Lung (tissue), 11 donors: ENCODE measurements at regions not wholly inside any gene's neighbourhood (a gene's known extent, or its start where the extent isn't known, plus 50 kb on each side); places are given as distances from the start of the nearest gene placed in this dataset.

Source experiments
- ATAC-seq: fragments of 200-7000 bp; cut with Tn5 transposase; one replicate; pipeline ENCODE4 v1.9.1; 2020; ENCODE audit warnings: moderate number of reproducible peaks; ENCODE audit not compliant: insufficient read depth, low FRiP score
- DNase-seq, 3 donors: peaks; one replicate each; pipeline ENCODE4 v3.0.0-alpha.2; 2013 to 2017
- H3K27ac ChIP-seq, 2 donors: one replicate each; pipeline ENCODE4 v1.5.1; 2013; ENCODE audit warnings: mild to moderate bottlenecking in 2 of 2, moderate library complexity in 2 of 2, control low read depth in 1 of 2, inconsistent platforms in 1 of 2, low read depth in 1 of 2, low read length in 1 of 2
- H3K27me3 ChIP-seq, 3 donors: one replicate each; pipeline ENCODE4 v1.5.1; 2013; ENCODE audit warnings: low read length in 2 of 3; ENCODE audit not compliant: control insufficient read depth in 3 of 3, insufficient read depth in 3 of 3
- H3K36me3 ChIP-seq, 4 donors: one replicate each; pipeline ENCODE4 v1.5.1; 2013; ENCODE audit warnings: low read length in 4 of 4, mild to moderate bottlenecking in 1 of 4, moderate library complexity in 1 of 4; ENCODE audit not compliant: control insufficient read depth in 4 of 4, insufficient read depth in 4 of 4
- H3K4me1 ChIP-seq, 5 donors: one replicate each; pipeline ENCODE4 v1.5.1; 2013; ENCODE audit warnings: low read length in 5 of 5, mild to moderate bottlenecking in 2 of 5, moderate library complexity in 1 of 5; ENCODE audit not compliant: control insufficient read depth in 5 of 5, insufficient read depth in 5 of 5
- H3K4me3 ChIP-seq: one replicate; pipeline ENCODE4 v1.5.1; 2013; ENCODE audit warnings: mild to moderate bottlenecking, control low read depth, moderate library complexity
- H3K9ac ChIP-seq, 2 donors: one replicate each; pipeline ENCODE4 v1.5.1; 2013; ENCODE audit warnings: low read length in 2 of 2, control low read depth in 1 of 2; ENCODE audit not compliant: insufficient read depth in 1 of 2
- H3K9me3 ChIP-seq, 4 donors: one replicate each; pipeline ENCODE4 v1.5.1; 2013; ENCODE audit warnings: low read length in 3 of 4, mild to moderate bottlenecking in 1 of 4, moderate library complexity in 1 of 4; ENCODE audit not compliant: control insufficient read depth in 4 of 4, insufficient read depth in 3 of 4
- WGBS, 2 donors: extraction: QIAGEN DNeasy Blood & Tissue Kit; methylation state at CpG; one replicate each; pipeline ENCODE4 v1.1.7; 2013; 5-methylcytosine and 5-hydroxymethylcytosine counted together
- TF ChIP-seq, protein P1 (sequence below): IDR thresholded peaks from 2 replicates; pipeline ENCODE4 v1.5.1; 2012; ENCODE audit warnings: mild to moderate bottlenecking; ENCODE audit errors: control extremely low read depth, extremely low read depth
- donor health status: control.
- donor health status: control.
- donor health status: Bipolar disorder and iron deficiency.
- donor health status: healthy.
- donor health status: DM: yes; HTN: yes; CAD: no.

DNA sequence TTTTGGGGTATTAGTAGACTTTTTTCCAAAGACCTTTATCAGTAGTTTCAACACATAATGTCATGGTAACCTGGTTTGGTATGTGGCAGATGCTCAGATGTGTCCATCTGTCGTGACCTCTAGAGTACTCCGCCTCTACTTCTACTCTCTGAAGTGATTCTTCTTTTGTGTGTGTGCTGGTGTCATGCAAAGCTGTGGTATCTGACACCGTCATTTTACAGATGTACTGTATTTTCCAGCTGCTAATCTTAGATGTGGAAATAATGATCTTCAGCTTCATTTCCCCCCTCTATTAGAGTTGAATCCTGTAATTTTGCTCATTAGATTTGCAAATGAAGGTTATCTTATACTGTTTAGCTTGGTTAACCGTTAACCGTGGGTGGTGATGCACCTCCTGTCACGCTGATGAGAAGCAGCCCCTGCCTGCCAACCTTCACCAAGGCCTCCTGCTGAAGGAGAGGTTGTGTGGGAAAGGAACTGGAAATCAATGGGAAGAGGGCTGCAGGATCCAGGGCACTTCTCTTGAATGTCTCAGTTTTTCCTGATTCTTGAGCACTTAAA, 222.4 kb upstream of the AMIGO2 start:
- no peak overlapping the region for H3K27ac ChIP-seq
- no peak overlapping the region for H3K9ac ChIP-seq
- no peaks in the 10 kb centered on the region for H3K27me3 ChIP-seq
- H3K36me3 ChIP-seq, result no peaks in the 10 kb centered on the region
- H3K4me1 ChIP-seq, result peaks cover 0 to 4% (median 0%) of the 10 kb centered on the region in 5 donors
- no peak overlapping the region for H3K4me3 ChIP-seq
- no peak for DNase-seq
- TF ChIP-seq, protein P1, sequence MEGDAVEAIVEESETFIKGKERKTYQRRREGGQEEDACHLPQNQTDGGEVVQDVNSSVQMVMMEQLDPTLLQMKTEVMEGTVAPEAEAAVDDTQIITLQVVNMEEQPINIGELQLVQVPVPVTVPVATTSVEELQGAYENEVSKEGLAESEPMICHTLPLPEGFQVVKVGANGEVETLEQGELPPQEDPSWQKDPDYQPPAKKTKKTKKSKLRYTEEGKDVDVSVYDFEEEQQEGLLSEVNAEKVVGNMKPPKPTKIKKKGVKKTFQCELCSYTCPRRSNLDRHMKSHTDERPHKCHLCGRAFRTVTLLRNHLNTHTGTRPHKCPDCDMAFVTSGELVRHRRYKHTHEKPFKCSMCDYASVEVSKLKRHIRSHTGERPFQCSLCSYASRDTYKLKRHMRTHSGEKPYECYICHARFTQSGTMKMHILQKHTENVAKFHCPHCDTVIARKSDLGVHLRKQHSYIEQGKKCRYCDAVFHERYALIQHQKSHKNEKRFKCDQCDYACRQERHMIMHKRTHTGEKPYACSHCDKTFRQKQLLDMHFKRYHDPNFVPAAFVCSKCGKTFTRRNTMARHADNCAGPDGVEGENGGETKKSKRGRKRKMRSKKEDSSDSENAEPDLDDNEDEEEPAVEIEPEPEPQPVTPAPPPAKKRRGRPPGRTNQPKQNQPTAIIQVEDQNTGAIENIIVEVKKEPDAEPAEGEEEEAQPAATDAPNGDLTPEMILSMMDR, result no peak
- WGBS, 2 donors, result 74 to 86% methylated on average over 6 of the region's 6 CpGs
- peaks cover 0 to 2% (median 0%) of the 10 kb centered on the region in 4 donors for H3K9me3 ChIP-seq
- no peak for ATAC-seq

DNA sequence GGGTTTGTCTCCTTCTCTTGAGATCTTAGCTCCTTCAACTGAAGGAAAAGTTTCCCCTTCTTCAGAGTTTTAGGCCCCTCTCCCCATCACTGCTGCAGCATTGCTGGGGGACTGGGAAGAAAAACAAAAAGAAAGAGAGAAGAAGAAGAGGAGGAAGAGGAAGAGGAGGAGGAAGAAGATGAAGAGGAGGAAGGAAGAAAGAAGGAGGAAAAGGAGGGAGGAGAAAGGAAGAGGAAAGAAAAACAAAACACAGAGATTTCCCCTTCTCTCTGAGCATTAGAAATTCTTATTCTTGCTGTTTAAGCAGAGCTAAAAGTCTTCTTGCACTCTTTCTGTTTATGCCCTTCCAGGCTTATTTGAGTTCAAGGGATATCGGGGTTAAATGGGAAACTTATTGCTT, 219.8 kb upstream of the AMIGO2 start:
- DNase-seq (no peak), ATAC-seq (no peak)
- H3K9me3 ChIP-seq, result peaks cover 0 to 2% (median 0%) of the 10 kb centered on the region in 4 donors
- TF ChIP-seq, protein P1, result no peak
- no peak overlapping the region for H3K4me3 ChIP-seq
- no peaks in the 10 kb centered on the region for H3K36me3 ChIP-seq
- peaks cover 0 to 4% (median 0%) of the 10 kb centered on the region in 5 donors for H3K4me1 ChIP-seq
- H3K9ac ChIP-seq, result no peak overlapping the region
- 64 to 87% methylated on average over 1 of the region's 1 CpG for WGBS, 2 donors
- no peak overlapping the region for H3K27ac ChIP-seq
- H3K27me3 ChIP-seq, result no peaks in the 10 kb centered on the region

DNA sequence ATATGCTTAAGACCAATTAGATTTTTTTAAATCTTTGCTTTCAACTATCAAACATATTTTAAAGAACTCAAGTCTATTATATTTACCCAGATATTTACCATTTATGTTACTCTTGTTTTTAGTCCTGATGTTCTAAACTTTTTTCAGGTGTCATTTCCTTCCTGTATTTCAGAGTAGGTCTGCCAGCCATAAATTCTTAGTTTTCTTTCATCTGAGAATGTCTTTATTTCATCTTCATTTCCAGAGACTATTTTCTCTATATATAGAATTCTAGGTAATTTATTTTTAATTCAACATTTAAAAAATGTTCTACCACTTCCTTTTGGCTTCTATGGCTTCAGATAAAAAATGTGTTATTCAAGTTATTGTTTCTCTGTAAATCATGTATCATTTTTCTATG, 218.2 kb upstream of the AMIGO2 start:
- Histone ChIP-seq H3K27me3 (no peaks in the 10 kb centered on the region), H3K27ac (no peak overlapping the region), H3K9me3 (peaks cover 0 to 2% (median 0%) of the 10 kb centered on the region in 4 donors), H3K4me1 (no peaks in the 10 kb centered on the region), H3K36me3 (no peaks in the 10 kb centered on the region), H3K4me3 (no peak overlapping the region), H3K9ac (no peak overlapping the region)
- DNase-seq (no peak), ATAC-seq (no peak)
- TF ChIP-seq, protein P1, result no peak

DNA sequence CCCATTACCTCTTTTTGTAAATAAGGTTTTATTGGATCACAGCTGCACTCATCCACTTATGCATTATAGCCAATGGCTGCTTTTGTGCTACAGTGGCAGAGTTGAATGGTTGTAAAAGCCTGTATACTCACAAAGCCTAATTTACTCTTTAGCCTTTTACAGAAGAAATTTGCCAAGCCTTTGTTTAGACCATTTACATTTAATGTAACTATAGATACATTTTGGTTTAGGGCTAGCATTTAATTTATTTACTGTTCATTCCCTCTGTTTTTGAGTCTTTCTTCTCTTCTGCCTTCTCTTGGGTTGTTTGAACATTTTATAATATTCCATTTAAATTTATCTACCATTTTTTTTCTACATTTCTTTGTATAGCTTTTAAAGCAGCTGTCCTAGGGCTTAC, 217.1 kb upstream of the AMIGO2 start:
- DNase-seq, result no peak
- Histone ChIP-seq H3K9ac (no peak overlapping the region), H3K27me3 (no peaks in the 10 kb centered on the region), H3K27ac (no peak overlapping the region), H3K9me3 (no peaks in the 10 kb centered on the region), H3K36me3 (no peaks in the 10 kb centered on the region), H3K4me1 (no peaks in the 10 kb centered on the region), H3K4me3 (no peak overlapping the region)
- TF ChIP-seq, protein P1, result no peak
- ATAC-seq, result no peak
